GM12874 (cell line): ENCODE measurements at regions not wholly inside any gene's neighbourhood (a gene's known extent, or its start where the extent isn't known, plus 50 kb on each side); places are given as distances from the start of the nearest gene placed in this dataset.

Experiments used
- CTCF ChIP-seq: IDR thresholded peaks from 2 replicates; pipeline ENCODE4 v1.5.1; 2011; ENCODE audit warnings: low read depth, mild to moderate bottlenecking, control low read depth, low read length, moderate library complexity; ENCODE audit not compliant: insufficient read depth

DNA sequence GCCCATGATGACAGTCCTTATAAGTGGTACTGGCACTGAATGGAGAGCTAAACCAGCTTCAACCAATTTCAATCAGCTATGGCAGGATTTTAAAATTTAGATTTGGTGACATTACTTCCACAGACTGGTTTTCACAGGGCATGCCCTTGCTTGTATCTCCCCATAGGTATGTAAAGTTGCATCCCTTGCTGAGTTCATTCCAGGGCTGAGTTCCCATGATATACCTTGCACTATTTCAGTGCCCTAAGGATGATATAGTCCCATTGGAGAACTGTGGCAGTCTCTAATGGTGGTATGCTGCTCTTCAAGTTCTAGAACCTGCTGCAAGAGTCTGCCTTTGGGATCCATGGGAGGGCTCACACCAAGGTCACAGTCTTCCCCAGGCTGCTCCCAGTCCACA lies 232.7 kb upstream of the MOCS1 start:
- no peak for TF ChIP-seq CTCF

DNA sequence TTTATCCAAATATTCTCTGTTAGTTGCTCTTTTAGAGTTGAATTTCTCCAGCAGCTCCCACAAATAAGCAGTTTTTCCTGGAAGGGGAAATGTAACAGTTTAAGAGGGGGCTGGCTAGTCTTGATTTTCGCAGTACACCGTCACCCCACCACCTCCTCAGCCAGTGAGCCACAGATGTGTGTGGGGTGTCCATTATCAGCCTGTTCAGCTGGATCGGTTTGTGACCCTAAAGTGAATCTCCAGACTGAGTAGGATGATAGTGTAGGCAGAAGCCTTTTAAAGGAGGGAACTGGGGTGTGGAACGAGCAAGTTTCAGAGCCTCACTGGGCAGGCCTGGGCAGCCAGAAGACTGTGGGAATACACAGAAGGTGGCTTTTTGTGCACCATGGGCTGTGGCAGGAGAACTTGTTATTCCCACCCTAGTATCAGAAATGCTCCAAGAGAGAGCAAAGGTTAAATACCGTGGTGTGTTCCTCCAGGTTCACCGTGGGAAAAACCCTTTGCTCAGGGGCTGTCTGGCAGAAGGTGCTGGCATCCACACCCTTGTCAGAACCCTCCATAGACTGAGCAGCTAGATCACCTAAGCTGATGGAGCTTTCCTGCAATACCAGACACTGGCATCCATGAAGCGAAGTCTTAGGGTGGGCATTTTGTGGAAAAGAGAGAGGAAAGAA lies 230.9 kb upstream of the MOCS1 start:
- no peak for TF ChIP-seq CTCF

GRCh38 chr6:40164345-40164755 lies 230.1 kb upstream of the MOCS1 start:
- TF ChIP-seq CTCF = no peak

DNA sequence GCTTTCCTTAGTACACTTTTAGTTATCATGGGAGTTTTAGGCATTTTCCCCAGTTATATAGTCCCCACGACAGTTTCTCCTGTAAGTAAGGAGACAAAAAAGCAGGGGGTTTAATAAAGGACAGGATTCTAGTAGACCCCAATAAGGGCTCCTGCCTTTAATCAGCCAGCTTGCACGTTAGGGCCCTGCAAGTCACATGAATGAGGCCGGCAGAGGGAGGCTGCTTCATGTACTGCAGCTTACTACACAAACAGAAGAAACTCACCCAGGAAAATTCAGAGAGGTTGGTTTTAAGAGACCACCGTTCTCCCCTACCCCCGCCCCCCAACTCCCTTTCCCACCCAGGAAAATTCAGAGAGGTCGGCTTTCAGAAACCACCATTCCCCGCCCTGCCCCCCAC lies 229.7 kb upstream of the MOCS1 start:
- no peak for TF ChIP-seq CTCF

- TF ChIP-seq CTCF = no peak
Observed at GRCh38 chr6:40162074-40162473, 227.8 kb upstream of the MOCS1 start.

DNA sequence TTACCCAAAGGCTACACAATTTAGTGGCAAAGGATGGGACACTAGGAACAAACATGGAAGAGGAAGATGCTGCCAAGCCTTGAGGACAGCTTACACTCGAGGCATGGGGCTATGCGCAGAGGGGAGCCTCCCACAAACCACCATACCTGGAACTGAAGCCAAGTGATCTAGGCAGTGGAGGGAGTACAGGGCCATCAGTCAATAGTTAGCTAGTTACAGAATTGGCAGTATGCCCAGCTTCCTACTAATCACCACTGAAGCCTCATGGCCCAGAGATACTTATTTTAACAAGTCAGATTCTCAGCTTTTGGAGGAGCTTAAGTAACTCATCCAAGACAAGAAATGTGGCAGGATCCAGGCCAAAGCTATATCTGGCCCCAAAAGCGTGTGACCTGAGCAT lies 226.6 kb upstream of the MOCS1 start:
- no peak for TF ChIP-seq CTCF

- TF ChIP-seq CTCF = no peak
Observed at GRCh38 chr6:40159865-40160264, 225.6 kb upstream of the MOCS1 start.
